ENCODE measurements at regions not wholly inside any gene's neighbourhood (a gene's known extent, or its start where the extent isn't known, plus 50 kb on each side); places are given as distances from the start of the nearest gene placed in this dataset.

DNA sequence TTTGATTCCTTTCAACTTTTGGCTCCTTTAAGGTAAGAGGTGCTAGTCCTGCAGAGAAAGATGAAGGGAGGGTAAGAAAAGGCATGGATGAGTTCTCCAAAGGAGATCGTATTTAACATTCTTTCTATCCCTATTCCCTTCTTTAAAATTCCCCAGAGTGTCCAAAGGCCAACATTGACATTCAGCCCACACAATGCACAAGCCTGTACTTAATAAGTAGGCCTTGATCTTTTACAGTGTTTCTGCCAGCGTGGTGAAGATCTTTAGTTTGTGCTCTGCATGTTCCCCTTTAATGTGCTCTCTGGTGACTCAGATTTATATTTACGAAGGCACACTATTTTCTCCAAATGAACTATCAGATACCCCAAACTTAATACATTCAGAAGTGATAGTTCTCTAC lies 582.5 kb upstream of the RGS18 start:
- TF ChIP-seq, protein P1, sequence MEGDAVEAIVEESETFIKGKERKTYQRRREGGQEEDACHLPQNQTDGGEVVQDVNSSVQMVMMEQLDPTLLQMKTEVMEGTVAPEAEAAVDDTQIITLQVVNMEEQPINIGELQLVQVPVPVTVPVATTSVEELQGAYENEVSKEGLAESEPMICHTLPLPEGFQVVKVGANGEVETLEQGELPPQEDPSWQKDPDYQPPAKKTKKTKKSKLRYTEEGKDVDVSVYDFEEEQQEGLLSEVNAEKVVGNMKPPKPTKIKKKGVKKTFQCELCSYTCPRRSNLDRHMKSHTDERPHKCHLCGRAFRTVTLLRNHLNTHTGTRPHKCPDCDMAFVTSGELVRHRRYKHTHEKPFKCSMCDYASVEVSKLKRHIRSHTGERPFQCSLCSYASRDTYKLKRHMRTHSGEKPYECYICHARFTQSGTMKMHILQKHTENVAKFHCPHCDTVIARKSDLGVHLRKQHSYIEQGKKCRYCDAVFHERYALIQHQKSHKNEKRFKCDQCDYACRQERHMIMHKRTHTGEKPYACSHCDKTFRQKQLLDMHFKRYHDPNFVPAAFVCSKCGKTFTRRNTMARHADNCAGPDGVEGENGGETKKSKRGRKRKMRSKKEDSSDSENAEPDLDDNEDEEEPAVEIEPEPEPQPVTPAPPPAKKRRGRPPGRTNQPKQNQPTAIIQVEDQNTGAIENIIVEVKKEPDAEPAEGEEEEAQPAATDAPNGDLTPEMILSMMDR (IDR thresholded peaks at IDR 0.05) = no peak
- no peak for TF ChIP-seq POLR2A (IDR thresholded peaks at IDR 0.05)
- no peak for TF ChIP-seq EP300 (IDR thresholded peaks at IDR 0.05)
- TF ChIP-seq POLR2AphosphoS5 (IDR thresholded peaks at IDR 0.05) = no peak

Data from upper lobe of left lung (tissue), 4 donors.